ENCODE measurements at regions not wholly inside any gene's neighbourhood (a gene's known extent, or its start where the extent isn't known, plus 50 kb on each side); places are given as distances from the start of the nearest gene placed in this dataset.

DNA sequence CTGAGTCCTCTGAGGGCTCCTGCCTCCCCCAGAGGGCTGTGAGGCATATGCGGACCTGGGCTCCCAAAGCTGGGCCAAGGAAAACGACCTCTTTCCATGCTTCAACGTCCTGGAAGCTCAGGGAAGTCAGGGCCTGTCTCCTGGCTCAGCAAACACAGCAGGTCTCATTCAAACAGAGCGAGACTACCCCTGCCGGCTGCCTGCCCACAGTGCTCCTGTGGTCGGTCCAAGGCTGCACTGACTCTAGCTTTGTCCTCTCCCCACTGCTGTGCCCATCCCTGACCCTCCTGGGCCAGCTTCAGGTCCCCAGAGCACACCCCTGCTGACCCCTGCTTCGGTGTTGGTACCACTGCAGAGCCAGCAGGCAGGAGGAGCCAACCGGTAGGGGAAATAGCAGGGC is 79.6 kb downstream of the PDCL3 start:
- H3K27ac ChIP-seq (ENCODE audit: insufficient read depth, low read length, poor library complexity, severe bottlenecking): no peak overlapping the region
- H3K4me1 ChIP-seq (ENCODE audit: control insufficient read depth, insufficient read depth, low read length, poor library complexity, severe bottlenecking): peaks cover 26% of the 10 kb centered on the region
- no peaks in the 10 kb centered on the region for H3K27me3 ChIP-seq (replicated peaks; ENCODE audit: control insufficient read depth, insufficient read depth, low read length, poor library complexity, severe bottlenecking)
- no peaks in the 10 kb centered on the region for H3K36me3 ChIP-seq (ENCODE audit: control insufficient read depth, insufficient read depth, low read length)
- no peaks in the 10 kb centered on the region for H3K9me3 ChIP-seq (ENCODE audit: control insufficient read depth, low read length)
- no peak for DNase-seq
- no peak overlapping the region for H3K4me3 ChIP-seq (ENCODE audit: insufficient read depth, low read depth, low read length, poor library complexity, severe bottlenecking)

- H3K4me3 ChIP-seq (ENCODE audit: insufficient read depth, low read depth, low read length, poor library complexity, severe bottlenecking): no peak overlapping the region
- DNase-seq: no peak
- H3K9me3 ChIP-seq (ENCODE audit: control insufficient read depth, low read length): no peaks in the 10 kb centered on the region
- no peaks in the 10 kb centered on the region for H3K27me3 ChIP-seq (replicated peaks; ENCODE audit: control insufficient read depth, insufficient read depth, low read length, poor library complexity, severe bottlenecking)
- no peaks in the 10 kb centered on the region for H3K36me3 ChIP-seq (ENCODE audit: control insufficient read depth, insufficient read depth, low read length)
- peaks cover 26% of the 10 kb centered on the region for H3K4me1 ChIP-seq (ENCODE audit: control insufficient read depth, insufficient read depth, low read length, poor library complexity, severe bottlenecking)
- H3K27ac ChIP-seq (ENCODE audit: insufficient read depth, low read length, poor library complexity, severe bottlenecking): no peak overlapping the region
Observed at GRCh38 chr2:100643467-100643866, 80.7 kb downstream of the PDCL3 start.

- H3K4me3 ChIP-seq (ENCODE audit: insufficient read depth, low read depth, low read length, poor library complexity, severe bottlenecking): no peak overlapping the region
- no peaks in the 10 kb centered on the region for H3K36me3 ChIP-seq (ENCODE audit: control insufficient read depth, insufficient read depth, low read length)
- peaks cover 26% of the 10 kb centered on the region for H3K4me1 ChIP-seq (ENCODE audit: control insufficient read depth, insufficient read depth, low read length, poor library complexity, severe bottlenecking)
- H3K27me3 ChIP-seq (replicated peaks; ENCODE audit: control insufficient read depth, insufficient read depth, low read length, poor library complexity, severe bottlenecking): no peaks in the 10 kb centered on the region
- no peak overlapping the region for H3K27ac ChIP-seq (ENCODE audit: insufficient read depth, low read length, poor library complexity, severe bottlenecking)
- H3K9me3 ChIP-seq (ENCODE audit: control insufficient read depth, low read length): no peaks in the 10 kb centered on the region
- DNase-seq: peak; percentile 9 to 33 (median 18)
Observed at GRCh38 chr2:100643906-100644501, 81.2 kb downstream of the PDCL3 start.

DNA sequence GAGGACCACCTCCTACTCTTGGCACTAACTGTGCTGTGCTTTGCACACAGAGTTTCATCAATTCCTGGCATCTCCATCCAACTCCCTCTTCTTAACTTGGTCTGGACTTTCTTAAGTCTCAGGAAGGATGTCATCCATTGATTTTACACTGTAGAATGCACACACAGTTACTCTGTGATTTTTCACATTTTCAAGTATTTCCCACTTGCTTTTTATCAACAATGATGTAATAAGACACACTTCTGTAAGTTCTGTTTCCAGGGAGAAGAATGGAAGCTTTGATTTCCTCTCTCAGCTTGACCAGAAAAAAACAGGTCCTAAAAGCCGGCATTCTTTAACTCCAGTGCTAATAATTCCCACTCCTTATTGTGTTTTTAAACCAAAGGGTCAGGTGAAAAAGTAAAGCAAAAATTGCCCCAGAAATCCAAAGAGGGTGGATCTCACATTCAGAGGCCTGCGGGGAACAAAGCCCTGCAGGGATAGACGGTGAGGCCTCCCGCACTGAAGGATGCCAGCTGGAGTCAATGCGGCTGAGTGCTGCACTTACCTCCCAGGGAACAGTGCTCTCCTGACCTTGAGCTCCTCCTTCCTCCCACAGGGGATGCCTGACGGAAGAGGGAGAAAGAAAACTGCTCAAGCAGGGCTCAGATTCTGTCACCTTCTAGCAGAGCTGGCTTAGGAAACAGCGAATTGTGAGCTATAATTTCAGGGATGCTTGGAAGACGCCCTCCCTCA is 83.1 kb downstream of the PDCL3 start:
- H3K27me3 ChIP-seq (replicated peaks; ENCODE audit: control insufficient read depth, insufficient read depth, low read length, poor library complexity, severe bottlenecking): no peaks in the 10 kb centered on the region
- no peak for DNase-seq
- no peak overlapping the region for H3K4me3 ChIP-seq (ENCODE audit: insufficient read depth, low read depth, low read length, poor library complexity, severe bottlenecking)
- H3K9me3 ChIP-seq (ENCODE audit: control insufficient read depth, low read length): no peaks in the 10 kb centered on the region
- H3K36me3 ChIP-seq (ENCODE audit: control insufficient read depth, insufficient read depth, low read length): no peaks in the 10 kb centered on the region
- H3K4me1 ChIP-seq (ENCODE audit: control insufficient read depth, insufficient read depth, low read length, poor library complexity, severe bottlenecking): peaks cover 29% of the 10 kb centered on the region
- no peak overlapping the region for H3K27ac ChIP-seq (ENCODE audit: insufficient read depth, low read length, poor library complexity, severe bottlenecking)

DNA sequence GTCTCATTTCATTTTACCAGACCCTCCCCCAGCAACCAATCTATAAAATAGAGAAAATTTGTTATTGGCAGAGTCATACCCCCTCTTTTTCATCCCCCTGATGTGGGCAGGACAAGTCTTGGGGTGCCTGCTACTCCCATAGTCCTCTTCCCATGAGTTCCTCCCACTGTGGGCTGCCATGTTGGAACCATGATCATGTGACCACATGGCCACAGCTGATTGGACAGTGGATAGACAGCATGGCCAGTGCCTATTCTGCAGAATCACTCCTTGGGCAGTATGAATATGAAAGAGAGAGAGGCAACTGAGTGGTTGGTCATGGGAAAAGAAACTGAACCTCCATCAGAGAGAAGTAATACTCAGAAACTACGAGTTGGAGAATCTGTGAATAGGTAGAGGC is 84.9 kb downstream of the PDCL3 start:
- no peaks in the 10 kb centered on the region for H3K27me3 ChIP-seq (replicated peaks; ENCODE audit: control insufficient read depth, insufficient read depth, low read length, poor library complexity, severe bottlenecking)
- no peaks in the 10 kb centered on the region for H3K9me3 ChIP-seq (ENCODE audit: control insufficient read depth, low read length)
- DNase-seq: no peak
- peaks cover 16% of the 10 kb centered on the region for H3K4me1 ChIP-seq (ENCODE audit: control insufficient read depth, insufficient read depth, low read length, poor library complexity, severe bottlenecking)
- H3K4me3 ChIP-seq (ENCODE audit: insufficient read depth, low read depth, low read length, poor library complexity, severe bottlenecking): no peak overlapping the region
- no peaks in the 10 kb centered on the region for H3K36me3 ChIP-seq (ENCODE audit: control insufficient read depth, insufficient read depth, low read length)
- no peak overlapping the region for H3K27ac ChIP-seq (ENCODE audit: insufficient read depth, low read length, poor library complexity, severe bottlenecking)

DNA sequence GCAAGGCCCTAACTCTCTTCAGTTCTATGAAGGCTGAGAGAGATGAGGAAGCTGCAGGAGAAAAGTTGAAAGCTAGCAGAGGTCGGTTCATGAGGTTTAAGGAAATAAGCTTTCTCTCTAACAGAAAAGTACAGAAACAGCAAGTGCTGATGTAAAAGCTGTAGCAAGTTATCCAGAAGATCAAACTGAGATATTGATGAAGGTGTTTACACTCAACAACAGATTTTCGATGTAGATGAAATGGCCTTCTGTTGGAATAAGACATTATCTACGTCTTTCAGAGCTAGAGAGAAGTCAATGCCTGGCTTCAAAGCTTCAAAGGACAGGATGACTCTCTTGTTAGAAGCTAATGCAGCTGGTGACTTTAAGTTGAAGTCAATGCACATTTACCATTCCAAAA is 87.4 kb downstream of the PDCL3 start:
- Histone ChIP-seq H3K9me3 (ENCODE audit: control insufficient read depth, low read length) (no peaks in the 10 kb centered on the region), H3K36me3 (ENCODE audit: control insufficient read depth, insufficient read depth, low read length) (no peaks in the 10 kb centered on the region), H3K27ac (ENCODE audit: insufficient read depth, low read length, poor library complexity, severe bottlenecking) (no peak overlapping the region), H3K4me1 (ENCODE audit: control insufficient read depth, insufficient read depth, low read length, poor library complexity, severe bottlenecking) (peaks cover 5% of the 10 kb centered on the region), H3K4me3 (ENCODE audit: insufficient read depth, low read depth, low read length, poor library complexity, severe bottlenecking) (no peak overlapping the region), H3K27me3 (replicated peaks; ENCODE audit: control insufficient read depth, insufficient read depth, low read length, poor library complexity, severe bottlenecking) (no peaks in the 10 kb centered on the region)
- no peak for DNase-seq

- Histone ChIP-seq H3K9me3 (ENCODE audit: control insufficient read depth, low read length) (no peaks in the 10 kb centered on the region), H3K4me3 (ENCODE audit: insufficient read depth, low read depth, low read length, poor library complexity, severe bottlenecking) (no peak overlapping the region), H3K27me3 (replicated peaks; ENCODE audit: control insufficient read depth, insufficient read depth, low read length, poor library complexity, severe bottlenecking) (no peaks in the 10 kb centered on the region), H3K36me3 (ENCODE audit: control insufficient read depth, insufficient read depth, low read length) (no peaks in the 10 kb centered on the region), H3K27ac (ENCODE audit: insufficient read depth, low read length, poor library complexity, severe bottlenecking) (no peak overlapping the region), H3K4me1 (ENCODE audit: control insufficient read depth, insufficient read depth, low read length, poor library complexity, severe bottlenecking) (peaks cover 5% of the 10 kb centered on the region)
- no peak for DNase-seq
Observed at GRCh38 chr2:100653449-100654035, 90.7 kb downstream of the PDCL3 start.

DNA sequence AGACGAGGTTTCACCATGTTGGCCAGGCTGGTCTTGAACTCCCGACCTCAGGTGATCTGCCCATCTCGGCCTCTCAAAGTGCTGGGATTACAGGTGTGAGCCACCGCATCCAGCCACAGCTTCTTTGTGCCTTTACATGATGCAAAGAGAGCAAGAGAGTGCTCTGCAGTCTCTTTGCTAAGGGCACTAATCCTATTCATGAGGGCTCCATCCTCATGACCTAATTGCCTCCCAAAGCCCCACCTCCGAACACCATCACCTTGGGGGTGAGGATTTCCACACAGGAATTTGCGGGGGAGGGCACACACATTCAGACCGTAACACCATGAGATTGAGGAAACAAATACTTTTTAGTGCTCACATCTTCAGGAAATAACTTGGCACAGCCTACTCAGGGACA is 91.8 kb downstream of the PDCL3 start:
- H3K27ac ChIP-seq (ENCODE audit: insufficient read depth, low read length, poor library complexity, severe bottlenecking): no peak overlapping the region
- no peak overlapping the region for H3K4me3 ChIP-seq (ENCODE audit: insufficient read depth, low read depth, low read length, poor library complexity, severe bottlenecking)
- no peaks in the 10 kb centered on the region for H3K9me3 ChIP-seq (ENCODE audit: control insufficient read depth, low read length)
- no peaks in the 10 kb centered on the region for H3K36me3 ChIP-seq (ENCODE audit: control insufficient read depth, insufficient read depth, low read length)
- peaks cover 4% of the 10 kb centered on the region for H3K4me1 ChIP-seq (ENCODE audit: control insufficient read depth, insufficient read depth, low read length, poor library complexity, severe bottlenecking)
- no peak for DNase-seq
- H3K27me3 ChIP-seq (replicated peaks; ENCODE audit: control insufficient read depth, insufficient read depth, low read length, poor library complexity, severe bottlenecking): no peaks in the 10 kb centered on the region

DNA sequence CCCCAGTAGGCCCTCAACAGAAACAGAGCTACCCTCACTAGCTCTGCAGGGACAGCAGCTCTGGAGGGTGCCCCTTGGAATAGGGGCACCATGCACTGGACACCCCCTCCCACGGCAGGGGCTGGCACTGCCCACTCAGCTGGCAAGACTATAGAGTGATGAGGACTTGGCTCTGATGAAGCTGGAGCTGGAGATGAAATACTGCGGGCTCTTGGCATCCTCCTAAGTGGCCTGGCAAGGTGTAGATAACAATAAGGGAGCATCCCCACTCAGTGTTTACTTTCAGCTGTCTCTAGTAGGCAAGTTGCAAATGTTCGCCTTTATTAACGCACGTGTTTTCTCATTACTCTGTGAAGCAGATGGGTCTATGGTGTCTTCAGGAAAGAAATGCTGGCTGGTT is 92.7 kb downstream of the PDCL3 start:
- DNase-seq: no peak
- Histone ChIP-seq H3K27me3 (replicated peaks; ENCODE audit: control insufficient read depth, insufficient read depth, low read length, poor library complexity, severe bottlenecking) (no peaks in the 10 kb centered on the region), H3K4me3 (ENCODE audit: insufficient read depth, low read depth, low read length, poor library complexity, severe bottlenecking) (no peak overlapping the region), H3K4me1 (ENCODE audit: control insufficient read depth, insufficient read depth, low read length, poor library complexity, severe bottlenecking) (peaks cover 2% of the 10 kb centered on the region), H3K9me3 (ENCODE audit: control insufficient read depth, low read length) (no peaks in the 10 kb centered on the region), H3K27ac (ENCODE audit: insufficient read depth, low read length, poor library complexity, severe bottlenecking) (no peak overlapping the region), H3K36me3 (ENCODE audit: control insufficient read depth, insufficient read depth, low read length) (no peaks in the 10 kb centered on the region)

- DNase-seq: no peak
- Histone ChIP-seq H3K36me3 (ENCODE audit: control insufficient read depth, insufficient read depth, low read length) (no peaks in the 10 kb centered on the region), H3K4me3 (ENCODE audit: insufficient read depth, low read depth, low read length, poor library complexity, severe bottlenecking) (no peak overlapping the region), H3K9me3 (ENCODE audit: control insufficient read depth, low read length) (no peaks in the 10 kb centered on the region), H3K27me3 (replicated peaks; ENCODE audit: control insufficient read depth, insufficient read depth, low read length, poor library complexity, severe bottlenecking) (no peaks in the 10 kb centered on the region), H3K4me1 (ENCODE audit: control insufficient read depth, insufficient read depth, low read length, poor library complexity, severe bottlenecking) (peaks cover 2% of the 10 kb centered on the region), H3K27ac (ENCODE audit: insufficient read depth, low read length, poor library complexity, severe bottlenecking) (no peak overlapping the region)
Observed at GRCh38 chr2:100655936-100656534, 93.2 kb downstream of the PDCL3 start.
